HG02870 (cell line): ENCODE measurements at regions not wholly inside any gene's neighbourhood (a gene's known extent, or its start where the extent isn't known, plus 50 kb on each side); places are given as distances from the start of the nearest gene placed in this dataset.
"Not testable (repeated sequence)": the region's sequence is repeated elsewhere in the genome, so short reads cannot be mapped to it uniquely, and the experiment has no call there.

Experiments used
- ATAC-seq: cut with Tn5 transposase; IDR thresholded peaks from one replicate; pipeline ENCODE4 v1.9.1; 2021; ENCODE audit warnings: mild to moderate bottlenecking, moderate library complexity; ENCODE audit not compliant: unreplicated experiment

- ATAC-seq: no peak
Measured at GRCh38 chr7:109402107-109402506, 832.4 kb downstream of the DNAJB9 start.

- no peak for ATAC-seq
Measured at GRCh38 chr7:109407756-109408155, 838.1 kb downstream of the DNAJB9 start.

GRCh38 chr7:109437957-109438356, 868.3 kb downstream of the DNAJB9 start:
- no peak for ATAC-seq

GRCh38 chr7:109449760-109450159, 880.1 kb downstream of the DNAJB9 start:
- ATAC-seq: no peak

GRCh38 chr7:109456116-109456515, 886.4 kb downstream of the DNAJB9 start:
- no peak for ATAC-seq

- ATAC-seq: no peak
Measured at GRCh38 chr7:109460296-109460695, 890.6 kb downstream of the DNAJB9 start.

GRCh38 chr7:109462171-109462570, 892.5 kb downstream of the DNAJB9 start:
- no peak for ATAC-seq

- ATAC-seq: not testable (repeated sequence)
Measured at GRCh38 chr7:109467729-109468128, 898.1 kb downstream of the DNAJB9 start.

- no peak for ATAC-seq
Measured at GRCh38 chr7:109473172-109473571, 903.5 kb downstream of the DNAJB9 start.

GRCh38 chr7:109476409-109476808, 906.7 kb downstream of the DNAJB9 start:
- no peak for ATAC-seq

- no peak for ATAC-seq
Measured at GRCh38 chr7:109479388-109479787, 909.7 kb downstream of the DNAJB9 start.

- not testable (repeated sequence) for ATAC-seq
Measured at GRCh38 chr7:109490607-109491006, 920.9 kb downstream of the DNAJB9 start.

GRCh38 chr7:109497053-109497452, 927.4 kb downstream of the DNAJB9 start:
- ATAC-seq: no peak

- no peak for ATAC-seq
Measured at GRCh38 chr7:109498131-109498530, 928.5 kb downstream of the DNAJB9 start.

GRCh38 chr7:109503421-109503820, 933.7 kb downstream of the DNAJB9 start:
- ATAC-seq: no peak

GRCh38 chr7:109522585-109522984, 952.9 kb downstream of the DNAJB9 start:
- ATAC-seq: no peak

- ATAC-seq: no peak
Measured at GRCh38 chr7:109527833-109528232, 958.2 kb downstream of the DNAJB9 start.

- ATAC-seq: no peak
Measured at GRCh38 chr7:109529712-109530111, 960.0 kb downstream of the DNAJB9 start.

- ATAC-seq: no peak
Measured at GRCh38 chr7:109532262-109532992, 962.8 kb downstream of the DNAJB9 start.

GRCh38 chr7:109545686-109546085, 976.0 kb downstream of the DNAJB9 start:
- no peak for ATAC-seq

- no peak for ATAC-seq
Measured at GRCh38 chr7:109549471-109550193, 980.0 kb downstream of the DNAJB9 start.

GRCh38 chr7:109552017-109552416, 982.3 kb downstream of the DNAJB9 start:
- ATAC-seq: no peak
